Retinal pigment epithelial cell (primary cell): ENCODE measurements at regions not wholly inside any gene's neighbourhood (a gene's known extent, or its start where the extent isn't known, plus 50 kb on each side); places are given as distances from the start of the nearest gene placed in this dataset.

Source experiments
- DNase-seq: peaks from one replicate; pipeline ENCODE4 v3.0.0-alpha.2; 2010; ENCODE audit warnings: low read depth
- H3K4me3 ChIP-seq: 2 replicates; pipeline ENCODE4 v1.5.1; 2011; ENCODE audit warnings: mild to moderate bottlenecking, low read length, control low read depth, moderate library complexity
- CTCF ChIP-seq: conservative IDR thresholded peaks from 2 replicates; pipeline ENCODE4 v1.5.1; 2011; ENCODE audit warnings: low read depth, low read length, control low read depth, inconsistent platforms

GRCh38 chr17:51398687-51399086 is 138.3 kb downstream of the UTP18 start:
- no peak for DNase-seq
- no peak for TF ChIP-seq CTCF
- no peak overlapping the region for H3K4me3 ChIP-seq

GRCh38 chr17:51401279-51401678 is 140.9 kb downstream of the UTP18 start:
- no peak for TF ChIP-seq CTCF

DNA sequence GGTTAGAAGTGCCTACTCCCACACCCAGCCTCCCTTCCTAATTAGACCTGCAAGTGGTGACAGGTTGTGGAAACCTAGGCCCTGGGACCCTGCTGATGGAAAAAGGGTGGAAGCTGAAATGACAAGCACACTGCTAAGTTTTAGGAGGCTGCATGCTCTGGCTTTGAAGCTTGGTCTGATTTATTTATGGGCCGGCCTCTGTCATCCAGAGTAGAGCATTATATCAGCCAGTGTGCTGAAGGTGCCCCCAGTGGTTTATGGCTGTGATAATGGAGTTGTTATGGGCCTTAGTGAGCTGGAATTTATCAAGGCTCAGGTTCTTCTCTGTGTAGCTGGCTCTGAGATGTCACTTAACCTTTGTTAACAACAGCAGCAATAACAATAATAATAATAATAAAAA is 142.6 kb downstream of the UTP18 start:
- H3K4me3 ChIP-seq: no peak overlapping the region
- no peak for TF ChIP-seq CTCF
- DNase-seq: no peak

More at GRCh38 chr17:51401279-51401678, 140.9 kb downstream of the UTP18 start:
- H3K4me3 ChIP-seq: no peak overlapping the region
- no peak for DNase-seq

GRCh38 chr17:51407576-51407975 is 147.2 kb downstream of the UTP18 start:
- DNase-seq: no peak
- no peak for TF ChIP-seq CTCF
- H3K4me3 ChIP-seq: no peak overlapping the region

GRCh38 chr17:51419476-51419875 is 159.1 kb downstream of the UTP18 start:
- H3K4me3 ChIP-seq: no peak overlapping the region
- TF ChIP-seq CTCF: no peak
- no peak for DNase-seq

GRCh38 chr17:51421525-51421924 is 161.2 kb downstream of the UTP18 start:
- TF ChIP-seq CTCF: no peak
- no peak for DNase-seq
- H3K4me3 ChIP-seq: no peak overlapping the region

DNA sequence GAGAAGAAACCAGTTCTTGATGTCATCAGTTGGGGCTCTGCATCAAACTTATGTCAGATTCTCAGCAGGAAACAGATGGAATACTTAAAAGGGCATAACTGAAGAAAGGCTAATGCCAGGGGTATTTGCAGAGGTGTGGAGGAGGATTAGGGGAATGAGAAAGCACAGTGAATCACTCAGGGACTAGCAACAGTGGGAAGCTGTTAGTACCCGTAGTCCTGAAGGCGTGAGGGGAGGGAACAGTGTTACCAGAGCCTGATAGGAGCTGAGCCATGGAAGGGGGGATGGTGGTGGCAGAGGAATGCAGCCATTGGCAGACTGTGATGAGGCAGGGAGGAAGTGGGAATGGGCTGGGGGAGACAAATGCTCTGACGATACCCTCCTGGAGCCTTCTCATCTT is 162.3 kb downstream of the UTP18 start:
- H3K4me3 ChIP-seq: no peak overlapping the region
- no peak for DNase-seq
- no peak for TF ChIP-seq CTCF
